SU-DHL-6 (cell line): ENCODE measurements at regions not wholly inside any gene's neighbourhood (a gene's known extent, or its start where the extent isn't known, plus 50 kb on each side); places are given as distances from the start of the nearest gene placed in this dataset.

Experiments used
- CTCF ChIP-seq: fragments of 200-600 bp; sonication (generic); IDR thresholded peaks from one replicate; pipeline ENCODE4 v1.5.1; 2017; ENCODE audit warnings: antibody characterized with exemption, mild to moderate bottlenecking, low read length, moderate library complexity; ENCODE audit not compliant: insufficient read depth, poor library complexity, severe bottlenecking
- EZH2phosphoT487 ChIP-seq: fragments of 200-600 bp; sonication (generic), shearing (Covaris generic); conservative IDR thresholded peaks from 2 replicates; pipeline ENCODE4 v1.6.1; 2018; ENCODE audit warnings: mild to moderate bottlenecking, antibody characterized with exemption, low read length, moderate library complexity, mixed read lengths

- TF ChIP-seq CTCF (no peak), EZH2phosphoT487 (no peak)
These were observed 380.6 kb downstream of the TENT5A start for GRCh38 chr6:81371930-81372329.
